ENCODE measurements at regions not wholly inside any gene's neighbourhood (a gene's known extent, or its start where the extent isn't known, plus 50 kb on each side); places are given as distances from the start of the nearest gene placed in this dataset.

DNA sequence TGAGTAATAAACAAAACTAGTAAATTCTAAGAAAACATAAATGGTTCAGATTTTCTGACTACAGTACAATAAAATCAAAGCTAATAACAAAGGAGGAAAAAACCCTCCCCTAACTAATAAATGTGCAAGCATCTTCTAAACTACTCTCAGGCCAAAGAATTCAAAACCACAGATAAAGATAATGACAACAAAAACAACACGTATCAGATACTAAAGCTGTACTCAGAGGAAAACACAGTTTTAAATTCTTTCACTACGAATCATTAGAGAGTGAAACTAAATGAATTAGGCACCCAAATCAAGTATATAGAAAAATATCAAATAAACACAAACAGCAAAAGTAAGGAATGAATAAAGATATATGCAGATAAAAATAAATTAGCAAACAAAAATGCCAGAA, 200.9 kb downstream of the TEX36 start:
- TF ChIP-seq, protein P1, sequence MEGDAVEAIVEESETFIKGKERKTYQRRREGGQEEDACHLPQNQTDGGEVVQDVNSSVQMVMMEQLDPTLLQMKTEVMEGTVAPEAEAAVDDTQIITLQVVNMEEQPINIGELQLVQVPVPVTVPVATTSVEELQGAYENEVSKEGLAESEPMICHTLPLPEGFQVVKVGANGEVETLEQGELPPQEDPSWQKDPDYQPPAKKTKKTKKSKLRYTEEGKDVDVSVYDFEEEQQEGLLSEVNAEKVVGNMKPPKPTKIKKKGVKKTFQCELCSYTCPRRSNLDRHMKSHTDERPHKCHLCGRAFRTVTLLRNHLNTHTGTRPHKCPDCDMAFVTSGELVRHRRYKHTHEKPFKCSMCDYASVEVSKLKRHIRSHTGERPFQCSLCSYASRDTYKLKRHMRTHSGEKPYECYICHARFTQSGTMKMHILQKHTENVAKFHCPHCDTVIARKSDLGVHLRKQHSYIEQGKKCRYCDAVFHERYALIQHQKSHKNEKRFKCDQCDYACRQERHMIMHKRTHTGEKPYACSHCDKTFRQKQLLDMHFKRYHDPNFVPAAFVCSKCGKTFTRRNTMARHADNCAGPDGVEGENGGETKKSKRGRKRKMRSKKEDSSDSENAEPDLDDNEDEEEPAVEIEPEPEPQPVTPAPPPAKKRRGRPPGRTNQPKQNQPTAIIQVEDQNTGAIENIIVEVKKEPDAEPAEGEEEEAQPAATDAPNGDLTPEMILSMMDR (IDR thresholded peaks at IDR 0.05), result no peak
- TF ChIP-seq EP300 (IDR thresholded peaks at IDR 0.05), result no peak
- no peak for TF ChIP-seq POLR2A (IDR thresholded peaks at IDR 0.05)

All from ovary (tissue), 3 donors.